HG03060 (cell line): ENCODE measurements at regions not wholly inside any gene's neighbourhood (a gene's known extent, or its start where the extent isn't known, plus 50 kb on each side); places are given as distances from the start of the nearest gene placed in this dataset.

Source experiments
- ATAC-seq: cut with Tn5 transposase; IDR thresholded peaks from one replicate; pipeline ENCODE4 v1.9.1; 2021; ENCODE audit warnings: low read depth, moderate number of reproducible peaks; ENCODE audit not compliant: unreplicated experiment

DNA sequence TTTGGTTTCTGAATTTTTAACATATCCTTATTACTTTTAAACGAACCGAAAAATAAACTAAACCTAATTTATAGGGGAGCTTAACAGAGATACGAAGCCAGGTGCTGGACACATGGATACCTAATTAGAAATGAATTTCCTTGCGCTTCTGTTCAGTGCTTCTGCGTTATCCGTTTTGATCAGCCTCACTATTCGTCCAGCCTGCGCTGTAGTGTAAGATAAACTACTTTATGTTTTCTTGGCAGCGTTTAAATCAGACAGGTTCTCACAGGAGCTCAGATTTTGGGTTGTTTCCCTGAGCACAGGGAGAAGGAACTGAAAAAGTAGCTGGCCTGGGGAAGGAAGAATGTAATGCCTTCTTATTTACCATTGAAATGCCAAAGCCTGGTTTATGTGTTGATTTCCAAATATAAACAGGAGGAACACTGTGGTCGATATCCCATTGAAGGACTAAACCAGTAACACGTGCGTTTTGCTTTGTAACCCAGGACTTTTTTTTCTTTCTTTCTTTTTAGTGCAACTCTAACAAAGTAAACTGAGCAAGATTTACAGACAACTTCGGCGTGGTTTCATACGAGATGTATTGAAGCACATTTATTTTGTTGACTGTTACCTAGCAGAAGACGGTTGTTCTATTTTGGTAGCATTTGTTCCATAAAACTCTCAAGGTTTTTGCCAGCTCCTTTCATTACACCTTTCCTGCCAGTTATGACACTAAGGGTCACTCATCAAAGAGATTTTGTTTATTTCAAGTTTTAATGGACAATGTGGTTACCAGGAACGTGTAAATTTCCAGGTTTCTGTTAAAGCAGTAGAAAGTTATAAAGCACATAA is 214.8 kb upstream of the HEY2 start:
- no peak for ATAC-seq

DNA sequence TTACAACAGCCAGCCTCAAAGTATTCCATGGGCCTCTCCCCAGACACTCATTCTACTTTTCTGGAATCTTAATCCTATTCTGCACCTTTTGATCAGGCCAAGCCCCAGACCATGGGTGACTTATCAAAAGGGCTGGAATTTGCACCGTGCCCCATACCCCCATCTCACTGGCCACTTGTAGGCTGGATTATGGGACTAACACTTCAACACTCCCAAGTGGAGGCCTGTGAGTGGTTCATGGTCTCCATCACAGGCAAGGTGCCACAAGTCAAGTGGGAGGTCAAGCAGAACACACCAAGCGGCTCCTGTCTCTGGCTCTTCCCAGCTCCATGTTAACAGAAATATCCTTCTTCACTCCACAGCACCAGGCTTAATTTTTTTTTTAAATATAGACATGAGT is 212.3 kb upstream of the HEY2 start:
- no peak for ATAC-seq

DNA sequence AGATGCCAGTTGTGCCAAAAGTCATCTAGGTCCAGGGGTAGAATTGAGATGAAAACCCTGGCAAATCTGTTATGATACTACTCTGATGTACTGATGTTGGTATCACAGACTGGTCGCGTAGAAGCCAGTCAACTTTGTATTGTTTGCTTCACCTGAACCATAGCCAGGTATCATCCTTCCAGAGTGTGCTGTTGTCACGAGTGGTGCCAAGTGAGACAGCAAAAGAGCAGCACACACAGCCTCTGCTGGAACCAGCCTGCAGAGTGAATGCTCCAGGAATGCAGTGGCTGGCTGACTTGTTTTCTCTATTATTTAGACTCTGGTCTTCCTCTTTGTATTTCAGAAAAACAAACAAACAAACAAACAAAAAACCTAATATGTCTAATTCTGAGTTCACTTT is 209.5 kb upstream of the HEY2 start:
- no peak for ATAC-seq

DNA sequence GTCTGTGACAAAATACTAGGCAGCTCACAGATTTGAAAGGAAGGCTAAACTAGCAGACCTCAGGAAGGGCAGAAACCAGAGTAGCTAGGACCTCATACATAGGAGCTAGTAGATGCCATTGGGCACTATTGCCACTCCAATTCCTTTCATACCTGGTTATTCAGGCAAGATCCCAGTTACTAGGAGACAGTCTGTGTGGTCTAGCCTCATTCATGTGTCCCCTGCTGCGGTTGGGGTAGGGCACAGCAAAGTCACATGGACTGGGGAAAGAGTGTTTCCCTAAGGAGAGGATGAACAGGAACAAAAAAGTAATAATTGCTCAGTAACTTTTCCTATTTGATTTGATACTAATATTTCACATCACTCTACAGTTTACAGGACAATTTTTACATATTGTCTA is 204.6 kb upstream of the HEY2 start:
- ATAC-seq = no peak

DNA sequence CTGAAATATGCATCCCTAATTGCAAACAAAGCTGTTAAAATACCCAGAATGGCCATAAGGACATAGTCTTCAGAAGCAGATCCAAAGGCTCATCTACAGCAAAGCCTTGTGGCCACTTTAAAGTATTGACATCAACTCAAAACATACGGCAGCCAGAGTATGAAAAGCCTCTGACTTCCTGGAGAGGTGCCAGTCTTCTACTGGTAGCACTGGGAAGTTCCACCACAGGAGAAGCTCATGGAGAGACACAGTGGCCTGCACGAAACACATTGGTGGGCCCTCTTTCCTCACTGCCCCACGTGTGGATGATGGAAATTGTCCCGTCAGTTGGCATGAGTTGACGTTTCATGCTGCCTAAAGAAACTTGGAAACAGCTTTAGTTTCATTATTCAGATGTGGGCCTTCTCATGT is 202.6 kb upstream of the HEY2 start:
- ATAC-seq = no peak

DNA sequence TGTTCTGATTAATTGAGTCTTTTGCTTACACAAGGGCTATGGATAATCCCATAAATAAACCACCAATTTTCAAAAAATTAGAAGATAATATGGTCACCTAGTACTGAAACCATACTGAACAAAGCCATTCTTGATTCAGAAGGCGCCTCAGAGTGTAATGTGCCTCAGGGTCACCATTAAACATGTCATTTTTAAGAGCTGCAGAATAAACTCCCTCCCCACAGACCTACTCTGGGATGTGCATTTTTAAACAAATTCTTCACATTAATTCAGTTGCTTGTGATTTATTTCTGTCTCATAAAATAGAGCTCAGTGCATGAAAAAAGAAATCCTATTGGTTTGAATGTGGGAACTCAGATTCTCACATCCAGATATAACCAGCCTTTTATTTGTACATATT is 202.1 kb upstream of the HEY2 start:
- ATAC-seq = no peak

DNA sequence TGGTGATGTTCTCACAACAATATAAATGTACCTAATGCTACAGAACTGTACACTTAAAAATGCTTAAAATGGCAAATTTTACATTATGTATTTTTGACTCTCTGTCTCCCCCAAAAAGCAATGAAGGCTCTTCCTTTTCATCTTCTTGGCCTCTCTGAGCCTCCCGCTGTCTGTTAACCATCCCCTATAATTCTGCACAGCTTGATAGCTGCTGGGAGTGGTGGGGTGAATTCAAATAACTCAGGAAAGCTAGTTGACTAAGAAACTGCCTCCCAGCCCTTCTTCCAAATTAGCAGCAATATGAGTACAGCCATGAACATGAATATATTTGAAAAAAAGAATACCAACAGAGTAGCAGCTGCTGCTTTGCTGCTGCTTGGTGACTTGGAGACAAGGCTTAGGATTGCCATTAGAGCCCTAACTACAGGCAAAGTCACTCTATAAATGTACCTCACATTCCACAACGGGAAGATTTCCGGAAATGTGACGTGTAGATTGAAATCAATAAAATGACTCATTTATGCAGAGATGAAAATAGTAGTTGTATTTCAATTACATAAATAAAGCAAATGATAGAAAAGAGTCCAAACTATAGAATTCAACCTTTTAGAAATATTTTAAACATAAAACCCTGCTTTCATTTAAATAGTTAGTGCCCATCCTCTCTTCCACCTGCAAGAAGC is 200.1 kb upstream of the HEY2 start:
- ATAC-seq = no peak

DNA sequence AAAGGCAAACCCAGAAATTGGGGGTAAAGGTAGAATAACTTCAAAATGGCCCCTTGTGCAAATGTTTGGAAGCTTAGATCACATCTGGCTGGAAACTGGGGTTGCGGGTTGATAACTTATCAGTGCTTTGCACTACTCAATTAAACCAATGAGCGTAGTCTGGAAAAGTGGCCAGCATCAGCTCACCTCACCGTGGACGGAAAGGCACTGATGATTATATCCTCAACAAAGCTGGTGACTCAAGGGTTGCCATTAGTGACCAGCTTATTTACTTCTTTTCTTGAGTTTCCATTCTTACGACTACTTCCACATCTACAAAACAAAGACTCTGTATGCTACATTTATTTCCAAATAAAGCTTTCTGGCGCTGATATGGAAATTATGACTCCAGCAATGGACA is 198.5 kb upstream of the HEY2 start:
- no peak for ATAC-seq

DNA sequence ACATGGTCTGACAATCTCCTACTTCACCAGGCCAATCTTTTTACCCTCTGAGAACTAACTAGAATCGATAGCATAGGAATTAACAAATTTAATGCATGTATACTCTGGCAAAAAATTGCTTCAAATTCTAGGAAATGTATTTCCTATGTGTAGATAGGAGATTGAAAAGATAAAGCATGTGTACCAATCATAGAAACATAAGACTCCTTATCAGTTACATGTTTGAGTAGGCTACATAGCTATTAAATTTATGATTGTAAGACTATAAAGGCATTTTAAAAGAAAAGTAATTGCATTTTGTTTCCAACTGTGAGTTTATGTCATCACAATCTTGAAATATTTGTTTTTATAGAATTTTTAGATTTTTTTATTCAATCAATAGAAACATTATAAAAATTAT is 196.6 kb upstream of the HEY2 start:
- no peak for ATAC-seq

DNA sequence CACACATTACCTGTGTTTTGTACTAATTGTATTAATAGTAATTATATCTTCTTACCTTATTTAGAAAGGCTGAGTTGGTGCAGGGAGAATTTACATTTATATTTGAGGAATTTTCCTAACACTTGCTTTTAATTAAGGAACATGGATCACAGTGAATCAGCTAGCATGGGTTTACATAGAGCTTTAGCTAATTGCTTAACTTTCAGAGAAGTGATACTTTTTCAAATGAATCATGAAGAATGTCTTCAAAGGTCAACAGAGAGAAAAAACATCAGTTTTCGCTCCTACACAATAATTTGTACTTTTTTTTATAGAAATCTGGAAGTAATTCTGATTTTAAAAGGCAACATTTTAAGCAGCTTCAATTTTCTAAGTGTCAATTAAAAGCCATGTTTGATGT is 195.0 kb upstream of the HEY2 start:
- no peak for ATAC-seq

DNA sequence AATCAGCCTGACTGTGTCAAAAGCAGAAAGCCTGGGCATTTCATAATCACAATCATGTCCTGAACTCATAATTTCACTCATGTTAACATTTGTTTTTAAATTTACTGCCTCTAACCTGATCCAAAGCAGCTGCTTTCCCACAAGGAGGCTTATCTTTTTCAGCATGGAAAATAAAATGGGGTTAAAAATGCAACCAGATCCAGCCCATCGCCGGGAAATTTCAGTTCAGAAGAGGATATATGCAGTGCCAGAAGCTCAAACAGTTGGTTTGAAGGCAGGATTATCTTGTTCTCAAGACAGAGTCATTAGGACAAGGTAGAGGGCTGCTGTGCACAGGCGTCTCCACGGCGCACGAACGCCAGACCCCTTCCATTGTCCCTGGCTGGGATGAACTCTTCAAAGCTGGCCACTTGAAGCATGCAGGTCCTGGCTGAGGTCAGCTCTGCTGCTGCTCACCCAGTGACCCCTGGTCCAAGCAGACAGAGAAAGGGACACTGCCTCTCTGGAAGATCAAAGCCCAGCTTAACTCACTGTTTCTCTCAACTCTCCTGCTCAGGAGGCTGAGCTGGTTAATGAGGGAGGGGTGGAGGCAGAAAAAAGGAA is 191.1 kb upstream of the HEY2 start:
- no peak for ATAC-seq

DNA sequence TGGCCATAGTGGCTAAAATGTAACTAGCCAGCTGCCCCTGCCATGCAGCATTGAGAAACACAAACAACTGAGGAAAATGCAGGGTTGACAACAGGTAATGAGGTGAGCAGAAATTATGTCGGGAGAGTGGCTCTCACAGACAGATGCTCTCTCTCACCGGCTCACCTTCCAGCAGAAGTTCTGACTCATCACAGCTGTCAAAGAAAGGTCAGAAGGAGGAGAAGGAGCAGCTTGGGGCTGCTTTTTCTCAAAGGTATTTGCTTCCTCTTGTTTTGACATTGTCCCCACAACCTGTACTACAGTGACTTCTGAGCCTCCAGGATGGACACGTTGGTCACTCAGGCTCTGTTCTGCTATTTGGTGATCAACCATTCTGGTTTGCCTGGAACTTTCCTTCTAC is 190.5 kb upstream of the HEY2 start:
- no peak for ATAC-seq

DNA sequence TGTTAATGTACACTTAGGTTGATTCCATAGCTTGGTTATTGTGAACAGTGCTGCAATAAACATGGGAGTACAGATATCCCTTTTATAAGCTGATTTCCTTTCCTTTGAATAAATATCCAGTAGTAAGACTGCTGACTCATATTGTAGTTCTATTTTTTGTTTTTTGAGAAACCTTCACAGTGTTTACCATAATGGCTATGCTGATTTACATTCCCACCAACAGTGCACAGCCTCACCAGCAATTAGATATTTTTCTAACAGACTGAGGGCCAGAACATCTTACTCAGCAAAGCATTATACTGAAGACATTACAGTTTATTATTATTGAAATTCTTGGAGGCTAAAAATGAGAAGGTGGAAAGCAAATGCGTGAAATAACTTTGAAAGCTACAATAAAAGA is 187.3 kb upstream of the HEY2 start:
- ATAC-seq = no peak

DNA sequence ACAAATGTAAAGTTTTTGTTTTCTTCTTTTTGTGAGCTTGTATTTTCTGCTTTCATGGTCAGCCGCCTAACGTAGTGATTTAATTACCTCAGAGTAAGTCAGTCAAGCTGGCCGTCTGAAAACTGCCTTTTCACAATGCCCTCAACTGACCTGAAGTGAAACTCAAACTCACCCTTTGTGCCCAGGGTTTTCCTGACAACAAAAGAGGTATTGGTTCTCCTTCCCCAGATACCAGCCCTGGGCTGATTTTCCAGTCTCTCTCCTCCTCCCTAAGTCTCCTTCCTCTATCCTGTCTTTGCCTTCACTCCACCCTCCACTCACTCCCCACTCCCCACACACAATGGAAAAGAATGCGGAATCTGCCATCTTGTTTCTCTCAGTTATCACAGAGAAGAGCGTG is 184.5 kb upstream of the HEY2 start:
- no peak for ATAC-seq

DNA sequence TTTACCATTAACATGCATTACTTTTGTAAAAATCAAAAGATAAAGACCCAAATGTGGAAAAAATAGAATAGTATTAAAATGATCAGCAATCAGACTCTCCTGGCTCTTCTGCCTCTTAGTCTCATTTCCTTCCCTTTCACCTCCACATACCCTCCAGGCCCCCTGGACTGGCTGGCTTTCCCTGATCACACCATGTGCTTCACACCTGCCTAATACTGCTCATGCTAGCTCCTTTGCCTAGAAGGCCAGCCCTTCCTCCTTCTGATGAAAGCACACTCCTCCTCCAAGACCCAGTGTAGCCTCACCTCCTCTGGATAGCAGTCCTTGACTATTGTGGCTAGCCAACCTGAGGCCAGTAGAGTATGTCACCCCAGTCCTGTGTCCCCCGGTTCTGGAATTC is 182.0 kb upstream of the HEY2 start:
- ATAC-seq = no peak

DNA sequence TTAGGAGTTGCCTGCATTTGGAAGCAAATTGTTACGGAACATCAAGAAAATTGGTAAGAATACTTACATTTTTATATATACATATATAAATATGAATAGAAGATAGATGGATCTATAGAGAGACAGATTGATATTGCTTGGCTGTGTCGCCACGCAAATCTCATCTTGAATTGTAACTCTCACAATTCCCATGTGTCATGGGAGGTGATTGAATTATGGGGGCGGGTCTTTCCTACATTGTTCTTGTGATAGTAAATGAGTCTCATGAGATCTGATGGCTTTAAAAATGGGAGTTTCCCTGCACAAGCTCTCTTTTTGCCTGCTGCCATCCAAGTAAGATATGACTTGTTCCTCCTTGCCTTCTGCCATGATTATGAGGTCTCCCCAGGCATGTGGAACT is 180.8 kb upstream of the HEY2 start:
- no peak for ATAC-seq

DNA sequence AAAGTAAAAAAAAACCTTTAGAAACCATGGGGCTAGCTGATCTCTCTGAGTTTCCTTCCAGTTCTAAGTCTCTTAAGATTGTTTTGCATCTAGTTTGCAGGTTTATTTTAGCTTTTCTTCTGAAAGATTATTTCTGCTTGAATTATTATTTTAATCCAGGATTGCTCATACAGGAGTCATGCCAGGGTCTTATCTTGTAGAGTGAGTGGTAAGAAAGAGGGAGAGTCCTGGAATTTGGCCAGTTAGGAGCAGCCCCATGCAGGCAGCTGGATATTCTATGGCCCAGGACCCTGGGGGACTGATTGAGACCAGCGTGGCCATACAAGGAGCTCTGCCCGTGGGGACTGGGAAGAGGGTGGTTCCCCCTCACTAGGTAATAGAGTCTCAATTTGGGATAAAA is 178.9 kb upstream of the HEY2 start:
- ATAC-seq = no peak

DNA sequence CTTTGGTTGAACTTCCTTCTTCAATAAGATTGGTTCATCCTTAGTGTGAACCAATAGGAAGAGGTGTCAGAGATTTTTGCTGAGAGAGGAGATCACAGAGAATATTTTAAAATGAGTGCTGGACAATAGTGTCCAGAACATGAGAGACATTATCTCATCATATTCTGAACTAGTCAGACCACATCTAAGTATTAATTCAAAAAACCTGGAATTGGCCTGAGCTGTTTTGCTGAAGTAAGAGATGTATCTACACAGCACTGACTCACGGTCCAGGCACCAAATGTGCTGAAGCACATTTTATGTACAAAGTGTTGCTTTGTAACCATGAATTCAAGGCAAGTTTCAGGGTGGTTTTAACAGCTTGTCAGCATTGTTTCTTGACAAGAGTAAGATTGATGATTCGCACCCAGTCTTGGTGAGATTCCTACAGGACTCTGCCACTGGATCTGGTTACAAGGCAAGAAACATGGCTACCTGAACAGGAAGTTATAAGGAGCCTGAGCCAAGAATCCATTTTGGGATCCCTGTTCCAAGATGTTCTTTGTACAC is 178.2 kb upstream of the HEY2 start:
- ATAC-seq = no peak

DNA sequence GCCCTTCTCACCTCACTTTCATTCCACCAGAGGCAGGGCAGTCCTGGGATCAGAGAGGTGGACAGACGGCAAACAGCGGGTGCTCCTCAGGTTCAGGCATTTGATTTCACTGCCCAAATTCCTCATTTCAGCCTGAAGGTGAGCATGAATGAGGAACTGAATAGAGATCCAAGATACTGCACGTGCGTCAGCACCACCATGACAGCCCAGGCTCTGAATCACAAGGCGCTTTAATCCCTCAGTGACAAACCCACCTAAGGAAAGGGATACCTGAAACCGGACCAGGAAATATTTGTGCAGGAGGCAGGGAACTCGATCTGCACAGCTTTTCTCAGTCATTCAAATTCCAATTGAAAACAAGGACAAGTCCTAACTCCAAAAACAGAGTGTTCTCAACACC is 174.8 kb upstream of the HEY2 start:
- ATAC-seq = no peak

DNA sequence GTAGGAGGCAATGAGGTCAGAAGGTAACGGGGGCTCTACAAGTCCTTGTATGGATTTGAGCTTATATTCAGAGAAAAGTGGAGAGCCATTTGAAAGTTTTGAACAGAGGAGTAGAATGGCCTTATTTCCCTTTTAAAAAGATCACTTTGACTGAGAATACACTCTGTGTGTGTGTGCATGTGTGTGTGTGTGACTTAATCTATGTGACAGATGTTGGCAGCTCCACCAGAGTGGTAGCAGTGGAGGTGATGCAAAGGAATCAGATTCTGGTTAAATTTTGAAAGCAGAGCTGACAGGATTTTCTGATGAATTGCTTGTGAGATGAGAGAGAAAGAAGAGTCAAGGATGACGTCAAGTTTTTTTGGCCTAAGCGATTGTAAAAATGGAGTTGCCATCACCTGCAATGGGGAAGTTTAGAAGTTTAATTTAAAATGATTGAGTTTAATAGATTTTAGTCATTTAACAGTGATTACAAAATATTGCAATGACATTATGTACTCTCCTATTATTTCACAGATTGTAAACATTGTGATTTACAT is 172.2 kb upstream of the HEY2 start:
- no peak for ATAC-seq

DNA sequence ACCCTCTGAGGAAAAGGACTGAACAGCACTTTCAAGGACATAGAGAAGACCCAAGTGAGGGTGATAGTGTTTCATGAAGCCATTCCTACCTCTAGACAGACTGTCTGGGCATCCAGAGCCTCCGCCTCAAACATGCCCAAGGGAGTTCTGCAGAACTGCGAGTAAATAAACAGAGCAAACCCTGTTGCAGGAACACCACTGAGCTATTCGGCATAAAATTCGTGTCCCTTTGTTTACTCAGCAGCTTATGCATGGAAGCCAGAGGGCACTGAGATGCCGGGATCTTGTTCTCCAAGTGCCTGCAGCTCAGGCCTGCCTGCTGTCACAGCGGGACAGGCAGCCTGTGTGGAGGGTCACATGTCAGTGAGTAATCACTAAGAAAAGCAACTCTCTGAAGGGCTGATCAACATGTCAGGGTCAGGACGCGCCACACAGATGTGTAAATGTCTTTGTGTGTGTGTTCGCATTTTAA is 164.9 kb upstream of the HEY2 start:
- ATAC-seq = no peak
